ENCODE measurements at regions not wholly inside any gene's neighbourhood (a gene's known extent, or its start where the extent isn't known, plus 50 kb on each side); places are given as distances from the start of the nearest gene placed in this dataset.

DNA sequence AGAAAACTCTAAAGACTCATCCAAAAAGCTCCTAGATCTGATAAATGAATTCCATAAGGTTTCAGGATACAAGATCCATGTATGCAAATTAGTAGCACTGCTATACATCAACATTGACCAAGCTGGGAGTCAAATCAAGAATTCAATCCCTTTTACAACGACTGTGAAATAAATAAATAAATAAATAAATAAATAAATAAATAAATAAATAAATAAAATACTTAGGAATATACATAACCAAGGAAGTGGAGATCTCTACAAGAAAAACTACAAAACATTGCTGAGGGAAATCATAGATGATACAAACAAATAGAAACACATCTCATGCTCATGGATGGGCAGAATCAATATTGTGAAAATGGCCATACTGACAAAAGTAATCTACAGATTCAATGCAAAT is 132.0 kb upstream of the NRSN1 start:
- DNase-seq = no peak

DNA sequence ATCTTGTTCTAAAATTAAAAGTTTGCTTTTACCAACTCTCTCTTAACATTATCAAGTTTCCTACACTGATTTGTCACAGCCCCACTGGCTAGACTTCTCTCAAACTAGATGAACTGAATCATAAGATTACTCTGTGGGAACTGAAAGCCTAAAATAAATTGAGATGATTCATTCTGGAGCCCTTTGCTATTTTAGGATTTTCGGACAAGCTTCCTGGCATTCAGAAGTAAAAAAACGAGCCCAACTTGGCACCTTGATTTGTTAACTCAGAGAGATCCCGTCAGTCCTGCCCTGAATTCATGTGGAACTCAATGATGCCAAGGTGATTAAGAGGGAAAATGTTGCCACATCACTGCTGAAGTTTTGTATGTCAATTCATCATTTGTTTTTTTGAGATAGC is 122.0 kb upstream of the NRSN1 start:
- no peak for DNase-seq

DNA sequence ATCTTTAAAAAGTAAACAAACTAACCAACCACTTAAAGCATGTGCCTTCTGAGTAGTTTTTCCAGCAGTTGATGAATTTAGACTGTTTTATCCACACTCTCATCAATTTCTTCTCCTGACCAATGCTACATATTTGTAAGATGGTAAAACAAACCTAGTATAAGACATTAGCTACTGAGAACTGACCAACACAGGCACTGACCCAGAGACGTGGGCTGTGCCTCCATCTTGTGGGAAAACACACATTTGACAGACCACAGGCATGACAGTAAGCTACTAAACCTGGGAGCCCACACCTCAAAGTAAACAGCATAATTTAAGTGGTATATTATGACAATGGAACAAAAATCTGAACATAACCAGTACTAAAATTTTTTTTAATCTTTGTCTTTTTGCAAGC is 121.4 kb upstream of the NRSN1 start:
- DNase-seq = no peak

DNA sequence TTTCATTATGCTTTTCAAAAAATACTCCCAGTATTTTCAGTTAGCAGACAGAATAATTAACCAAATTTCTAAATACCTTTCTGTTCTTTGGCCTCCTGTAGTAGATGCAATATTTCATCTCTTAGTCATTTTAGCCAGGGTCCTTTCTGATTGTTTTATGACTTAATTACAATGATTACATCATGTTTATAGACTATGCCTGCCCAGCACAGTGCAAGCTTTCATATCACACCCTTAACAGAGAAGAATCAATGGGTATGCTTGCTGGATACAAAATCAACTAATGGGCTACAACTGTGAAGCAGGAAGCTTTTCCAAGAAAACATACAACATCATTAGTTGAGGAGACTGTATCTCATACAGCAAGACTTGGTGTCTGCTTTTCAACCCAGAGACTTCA is 119.8 kb upstream of the NRSN1 start:
- DNase-seq = no peak

DNA sequence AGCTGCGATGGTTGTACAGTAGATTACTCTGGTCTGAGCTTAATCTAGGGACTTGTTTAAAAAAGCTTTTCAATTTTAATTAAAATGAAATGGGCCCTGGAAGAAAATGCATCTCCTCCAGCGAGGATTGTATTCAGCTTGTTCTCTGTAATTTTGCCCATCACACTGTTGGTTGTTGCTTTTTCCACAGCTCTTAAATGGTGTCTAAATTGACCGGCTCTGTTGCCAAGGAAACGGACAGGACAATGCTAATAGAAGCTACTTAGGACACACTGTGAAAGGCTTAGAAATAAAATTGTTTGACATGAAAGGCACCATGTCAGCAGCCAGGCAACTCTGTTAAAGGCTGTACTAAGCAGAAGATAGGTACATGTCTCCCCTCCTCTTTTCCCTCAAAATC is 116.7 kb upstream of the NRSN1 start:
- no peak for DNase-seq

DNA sequence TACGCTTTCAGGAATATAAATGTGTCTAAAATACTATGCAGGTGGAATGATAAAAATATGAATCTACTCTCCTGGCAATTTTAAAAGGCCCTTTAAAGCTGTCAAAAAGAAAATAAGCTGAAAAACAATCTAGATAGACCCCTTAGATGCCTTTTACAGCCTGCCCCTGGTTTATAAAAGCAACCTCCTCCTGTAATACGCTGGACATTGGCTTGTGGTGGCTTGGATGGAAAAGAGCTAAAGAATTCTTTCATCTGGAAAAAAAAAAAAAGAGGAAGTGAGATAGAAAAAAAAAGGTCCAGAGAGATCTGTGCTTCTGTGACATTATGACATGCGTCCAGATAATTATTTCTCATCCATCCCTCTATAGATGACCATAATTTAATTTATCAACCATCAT is 115.9 kb upstream of the NRSN1 start:
- no peak for DNase-seq

DNA sequence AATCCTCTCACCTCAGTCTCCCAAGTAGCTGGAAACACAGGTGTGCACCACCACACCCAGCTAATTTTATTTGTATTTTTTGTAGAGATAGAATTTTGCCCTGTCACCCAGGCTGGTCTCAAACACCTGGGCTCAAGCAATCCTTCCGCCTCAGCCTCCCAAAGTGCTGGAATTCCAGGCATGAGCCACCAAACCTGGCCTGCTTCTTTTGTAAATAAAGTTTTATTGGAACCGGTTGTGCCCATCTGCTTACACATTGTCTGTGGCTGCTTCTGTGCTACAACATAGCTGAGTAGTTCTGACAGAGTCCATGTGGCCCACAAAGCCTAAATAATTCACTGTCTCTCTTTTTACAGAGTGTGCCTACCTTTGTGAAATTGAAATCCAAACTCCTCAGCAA is 109.7 kb upstream of the NRSN1 start:
- DNase-seq = no peak

DNA sequence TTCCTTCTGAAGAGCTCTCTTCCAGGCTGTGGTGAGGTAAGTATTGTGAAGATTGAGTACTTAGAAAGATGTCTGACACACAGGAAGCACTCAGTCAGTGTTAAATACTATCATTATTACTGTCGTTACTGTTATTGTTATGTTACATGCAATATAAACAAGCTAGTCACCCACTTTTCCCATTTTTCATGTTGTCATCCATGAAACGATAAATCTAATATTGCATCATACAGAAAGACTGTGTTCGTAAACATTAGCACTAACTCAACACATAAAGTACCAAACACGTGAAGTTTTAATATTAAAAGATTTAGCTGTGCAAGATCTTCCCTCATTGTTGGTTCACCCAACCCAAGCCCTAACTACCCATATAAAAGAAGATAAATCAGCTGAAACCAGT is 109.2 kb upstream of the NRSN1 start:
- no peak for DNase-seq

DNA sequence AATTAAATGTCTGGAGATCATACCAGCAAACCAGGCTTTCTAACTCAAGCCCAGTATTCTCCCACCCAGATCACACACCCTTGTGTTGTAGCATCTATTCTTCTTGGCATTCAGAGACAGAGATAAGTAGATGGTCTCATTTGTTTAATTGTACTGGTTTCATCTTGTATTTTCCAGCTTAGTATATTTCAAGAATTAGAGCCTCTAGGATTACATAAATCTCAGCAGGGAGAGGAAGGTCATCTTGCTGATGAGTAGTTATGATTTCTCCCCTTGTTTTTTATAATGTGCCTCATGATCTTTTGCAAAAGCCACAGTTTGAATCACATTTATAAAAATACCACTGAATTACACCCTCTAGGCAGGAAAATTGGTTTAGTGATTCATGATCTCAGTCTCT is 106.6 kb upstream of the NRSN1 start:
- no peak for DNase-seq

DNA sequence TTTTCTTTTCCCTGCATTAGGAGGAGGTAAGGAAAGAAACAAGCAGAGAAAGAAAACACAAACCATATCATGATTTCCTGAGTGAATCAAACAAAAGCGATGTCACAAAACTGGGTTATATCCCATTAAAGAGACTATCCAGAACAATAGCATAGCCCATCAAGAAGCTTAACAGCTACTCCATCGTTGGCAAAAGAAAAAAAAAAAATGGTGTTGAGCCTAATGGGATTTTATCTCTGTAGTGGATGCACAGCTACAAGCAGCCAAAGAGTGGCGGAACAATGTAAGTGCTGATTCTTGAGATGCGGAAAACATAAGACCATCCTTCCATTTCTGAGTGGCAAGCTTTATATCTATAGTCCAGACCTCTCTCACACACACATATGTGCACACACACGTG is 106.2 kb upstream of the NRSN1 start:
- DNase-seq = no peak

DNA sequence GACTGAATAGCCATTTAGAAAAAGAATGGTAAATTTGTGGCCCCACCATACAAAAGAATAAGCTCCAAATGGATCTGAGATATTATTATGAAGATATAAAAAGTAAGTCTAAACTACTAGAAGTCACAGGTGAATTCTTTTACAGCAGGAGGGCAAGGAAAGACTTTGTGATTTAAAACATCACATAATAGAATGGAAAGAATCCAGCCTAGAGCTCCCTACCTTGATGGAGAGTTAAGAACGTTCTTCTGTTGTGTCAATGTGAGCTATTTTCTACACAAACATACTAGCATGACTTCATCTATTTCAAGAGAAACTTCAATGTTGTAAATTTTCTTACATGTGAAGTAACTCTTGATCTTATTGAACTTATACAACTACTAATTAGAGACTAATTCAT is 100.0 kb upstream of the NRSN1 start:
- no peak for DNase-seq

DNA sequence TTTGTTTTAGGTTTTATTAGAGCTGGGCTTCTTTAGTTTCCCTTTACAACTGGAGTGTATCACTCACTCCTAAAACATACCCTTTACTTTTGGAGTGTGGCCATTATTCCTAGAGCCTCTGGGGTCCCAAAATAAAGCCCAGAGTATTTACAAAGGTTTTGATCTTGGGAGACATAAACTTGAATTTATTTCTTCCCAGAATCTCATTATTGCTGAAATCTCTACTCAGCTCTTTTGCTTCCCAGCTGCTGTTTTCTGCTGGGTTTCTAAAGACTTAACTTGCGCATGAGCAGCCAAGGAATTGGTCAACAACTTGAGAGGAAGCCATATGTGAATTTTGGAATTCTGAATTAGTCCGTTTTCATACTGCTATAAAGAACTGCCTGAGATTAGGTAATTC is 94.5 kb upstream of the NRSN1 start:
- DNase-seq = no peak

DNA sequence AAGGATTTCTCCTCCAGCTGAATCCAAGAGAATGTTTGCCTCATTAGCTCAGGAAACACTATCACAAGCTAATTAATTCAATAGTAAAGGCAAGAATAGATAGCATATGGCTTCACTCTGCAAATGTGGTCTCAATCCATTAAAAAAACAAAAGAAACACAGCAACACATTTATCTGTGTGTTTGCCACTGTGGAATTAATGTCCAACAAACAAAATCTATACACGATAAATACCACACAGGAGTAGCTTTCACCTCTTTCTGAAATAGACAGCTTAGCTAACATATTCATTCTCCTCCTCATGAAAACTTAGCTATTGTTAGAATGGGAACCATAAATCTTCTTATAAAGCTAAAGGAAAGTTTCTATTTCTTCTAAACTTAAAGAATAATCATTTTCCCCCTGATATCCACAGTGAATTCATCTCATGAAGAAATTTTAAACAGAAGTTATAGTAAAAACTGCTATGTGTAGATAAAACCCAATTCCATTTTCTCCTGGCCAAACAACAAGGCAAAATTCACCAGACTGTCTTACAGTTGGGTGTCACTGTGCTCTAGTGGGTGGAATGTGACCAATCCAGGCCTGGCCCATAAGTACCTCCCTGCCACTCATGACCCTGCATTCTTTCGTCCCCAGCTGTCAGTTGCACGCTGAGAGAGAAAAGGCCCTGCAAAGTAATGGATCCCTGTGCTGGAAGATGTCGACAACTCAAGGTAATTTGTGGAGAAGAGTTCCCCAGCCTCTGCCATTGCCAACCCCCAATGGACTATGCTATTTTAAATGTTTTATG is 92.9 kb upstream of the NRSN1 start:
- no peak for DNase-seq

DNA sequence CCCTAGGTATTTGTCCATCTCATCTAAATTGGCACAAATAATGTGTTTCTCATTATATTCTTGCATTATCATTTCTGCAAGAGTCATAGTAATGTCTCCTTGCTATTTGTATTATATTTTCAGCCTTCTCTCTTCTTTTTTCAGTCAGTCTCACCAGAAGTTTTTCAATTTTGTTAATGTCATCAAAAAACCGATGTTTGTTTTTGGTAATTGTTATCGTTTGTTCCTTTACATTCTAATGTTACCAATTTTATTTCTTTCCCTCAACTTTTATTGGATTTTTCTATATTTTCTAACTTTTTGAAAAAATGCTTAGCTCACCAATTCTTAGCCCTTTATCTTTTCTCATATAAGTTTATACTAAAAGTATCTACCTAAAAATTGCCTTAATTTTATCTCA is 82.2 kb upstream of the NRSN1 start:
- DNase-seq = no peak

DNA sequence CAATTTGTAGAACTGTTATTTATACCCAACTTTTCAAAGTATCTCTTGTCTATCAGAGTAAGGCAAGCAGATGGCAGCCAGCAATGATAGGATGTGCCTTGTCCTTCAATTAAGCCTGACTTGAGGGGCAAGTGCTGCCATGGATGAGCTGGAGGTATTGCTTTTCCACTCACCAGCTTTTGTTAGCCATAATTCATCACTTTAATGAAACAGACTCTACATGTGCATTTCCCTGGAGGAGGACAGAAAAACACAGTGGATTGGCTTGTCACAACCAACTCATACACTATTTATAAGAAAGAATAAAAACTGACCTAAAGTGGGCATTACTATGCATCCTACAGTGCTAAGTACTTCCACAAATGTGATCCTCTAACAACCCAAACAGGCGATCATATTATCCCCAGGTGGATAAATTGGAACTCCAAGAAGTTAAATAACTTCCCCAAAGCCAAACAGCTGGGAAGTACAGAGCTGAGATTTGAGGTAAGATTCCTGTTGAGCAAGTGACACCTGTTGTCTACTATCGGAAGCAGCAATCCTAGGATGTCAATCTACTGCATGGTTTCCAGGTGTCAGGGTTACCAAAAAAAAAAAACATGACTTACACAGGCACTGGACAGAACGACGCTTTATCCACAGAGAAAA is 73.9 kb upstream of the NRSN1 start:
- DNase-seq = no peak

DNA sequence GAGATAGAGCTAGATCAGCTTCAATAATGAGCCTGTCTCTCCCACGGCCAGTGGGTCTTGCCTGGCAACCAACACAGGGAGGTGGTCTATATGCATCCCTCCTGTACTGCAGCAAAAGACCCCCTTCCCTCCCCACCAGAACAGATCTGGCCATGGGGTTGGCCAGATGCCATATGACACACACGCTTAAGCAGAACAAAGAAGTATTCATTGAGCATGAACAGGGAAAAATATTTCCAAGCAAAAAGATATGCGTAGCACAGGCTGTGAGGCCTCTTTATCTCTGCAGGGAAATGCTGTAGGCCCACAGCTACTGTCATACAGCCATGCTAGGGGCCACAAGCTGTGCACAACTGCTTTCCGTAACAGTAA is 73.4 kb upstream of the NRSN1 start:
- no peak for DNase-seq

DNA sequence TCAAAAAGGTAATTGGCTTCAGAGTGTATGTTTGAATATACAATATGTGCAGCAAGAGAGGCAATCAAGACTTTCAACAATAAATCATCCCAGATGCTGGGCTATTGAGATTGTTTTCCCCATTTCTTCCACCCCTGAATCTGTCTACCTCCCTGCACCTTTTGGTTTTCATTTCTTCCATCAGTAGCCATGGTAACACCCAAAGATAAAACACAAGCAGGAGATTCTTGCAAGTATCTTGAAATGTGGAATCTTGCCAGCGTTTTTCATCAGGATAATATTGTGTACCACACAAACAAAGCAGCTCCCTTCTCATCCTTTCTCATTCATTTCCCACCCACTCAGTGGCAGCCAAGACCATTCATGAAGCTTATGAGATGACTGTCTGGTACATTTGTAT is 73.0 kb upstream of the NRSN1 start:
- DNase-seq = no peak

DNA sequence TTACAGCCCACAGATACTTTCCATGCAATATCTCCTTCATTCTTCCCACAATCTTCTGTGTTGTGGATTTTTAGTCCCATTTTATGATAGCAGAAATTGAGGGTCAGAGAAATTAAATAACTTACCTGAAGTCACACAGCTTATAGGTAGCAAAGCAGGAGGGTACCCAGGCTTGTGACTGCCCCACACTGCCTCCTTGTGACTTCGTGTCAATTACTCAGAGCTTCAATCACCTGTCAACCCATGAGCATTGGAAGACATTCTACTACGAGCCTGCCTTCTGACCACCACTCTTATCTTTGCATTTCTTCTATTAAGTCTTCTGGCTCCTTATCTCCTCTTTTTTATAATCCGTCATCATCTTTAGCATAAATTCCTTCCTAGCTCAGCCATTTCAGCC is 71.6 kb upstream of the NRSN1 start:
- no peak for DNase-seq

DNA sequence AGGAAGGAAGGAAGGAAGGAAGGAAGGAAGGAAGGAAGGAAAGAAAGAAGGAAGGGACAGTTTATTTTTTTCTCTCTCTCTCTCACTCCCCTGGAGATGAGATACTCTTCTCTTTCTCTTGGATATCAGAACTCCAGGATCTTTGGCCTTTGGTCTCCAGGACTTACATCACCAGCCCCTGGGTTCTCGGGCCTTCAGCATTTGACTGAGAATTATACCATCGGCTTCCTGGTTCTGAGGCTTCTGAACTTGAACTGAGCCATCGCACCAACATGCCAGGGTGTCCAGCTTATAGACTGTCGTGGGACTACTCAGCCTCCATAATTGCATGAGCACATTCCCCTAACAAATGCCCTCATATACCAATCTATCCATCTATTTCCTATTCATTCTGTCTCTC is 69.4 kb upstream of the NRSN1 start:
- no peak for DNase-seq

DNA sequence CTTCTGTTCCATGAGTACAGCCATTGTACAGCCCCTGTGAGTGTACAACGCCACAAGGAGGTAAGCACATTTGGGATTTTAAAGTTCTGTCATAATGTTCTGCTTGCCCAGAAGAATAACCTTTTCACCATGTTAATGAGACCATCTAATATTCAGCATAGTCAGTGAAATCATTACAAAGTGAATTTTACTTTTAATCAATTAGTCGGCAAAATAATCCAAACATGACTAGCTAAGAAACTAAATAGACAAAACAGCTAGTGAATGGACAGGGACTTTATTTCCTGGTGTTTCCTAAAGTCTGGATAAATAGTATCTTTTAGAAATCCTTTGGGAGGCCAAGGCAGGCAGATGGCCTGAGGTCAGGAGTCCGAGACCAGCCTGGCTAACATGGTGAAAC is 69.0 kb upstream of the NRSN1 start:
- DNase-seq = no peak

DNA sequence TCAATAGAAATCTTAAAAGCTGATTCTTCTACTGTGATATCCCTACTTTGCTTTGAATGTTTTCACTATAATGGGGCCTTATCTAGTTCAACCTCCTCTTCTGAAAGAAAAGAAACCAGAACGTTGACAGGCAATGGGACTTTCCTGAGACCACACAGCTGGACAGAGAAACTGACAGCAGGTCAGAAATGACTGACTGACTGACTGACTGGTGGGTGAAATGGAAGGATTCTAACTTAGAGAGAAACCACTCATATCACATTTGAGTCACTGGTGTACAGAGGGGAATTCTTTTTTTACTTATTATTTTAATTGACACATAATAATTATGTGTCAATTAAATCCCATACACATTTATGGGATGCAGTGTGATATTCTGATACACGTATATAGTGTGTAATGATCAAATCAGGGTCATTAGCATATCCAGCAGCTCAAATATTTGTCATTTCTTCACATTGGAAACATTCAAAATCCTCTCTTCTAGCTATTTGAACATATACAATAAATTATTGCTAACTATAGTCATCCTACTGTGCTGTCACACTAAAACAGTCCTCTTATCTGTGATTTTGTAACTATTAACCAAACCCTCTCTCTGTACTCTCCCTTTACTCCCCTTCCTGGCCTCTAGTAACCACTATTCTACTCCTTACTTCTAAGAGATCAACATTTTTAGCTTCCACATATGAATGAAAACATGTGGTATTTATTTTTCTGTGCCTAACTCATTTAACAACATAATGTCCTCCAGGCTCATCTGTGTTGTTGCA is 64.8 kb upstream of the NRSN1 start:
- no peak for DNase-seq

DNA sequence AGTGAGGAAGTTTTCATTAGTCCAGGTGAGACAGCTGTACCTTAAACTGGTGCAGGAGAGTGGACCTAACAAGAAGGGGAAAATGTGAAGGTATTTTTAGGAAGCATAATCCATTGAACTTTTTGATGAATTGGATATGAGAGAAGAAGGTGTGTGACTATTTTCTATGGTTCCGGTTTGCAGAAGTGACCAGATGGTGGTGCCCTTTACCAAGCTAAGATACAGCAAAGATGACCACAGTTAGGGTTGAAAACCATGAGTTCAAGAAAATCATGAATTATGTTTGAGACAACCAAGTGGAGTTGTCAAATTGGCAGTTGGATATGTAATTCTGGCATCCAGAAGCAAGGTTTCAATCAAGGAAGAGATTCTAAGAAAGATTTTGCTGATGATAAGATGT is 61.9 kb upstream of the NRSN1 start:
- no peak for DNase-seq

DNA sequence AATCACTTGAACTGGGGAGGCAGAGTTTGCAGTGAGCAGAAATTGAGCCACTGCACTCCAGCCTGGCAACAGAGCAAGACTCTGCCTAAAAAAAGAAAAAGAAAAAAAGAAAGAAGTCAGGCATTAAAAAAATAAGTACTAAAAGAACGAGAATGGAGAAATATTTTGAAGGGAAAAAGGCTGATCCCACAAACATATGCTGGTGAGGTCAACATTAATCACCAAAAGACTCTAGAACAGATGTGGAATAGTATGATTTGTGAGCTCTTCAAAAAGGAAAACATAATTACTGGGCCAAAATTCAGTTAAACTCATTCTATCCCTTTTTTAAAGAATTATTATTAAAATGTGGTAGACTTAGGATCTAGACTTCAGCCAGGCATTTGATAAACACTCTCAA is 61.2 kb upstream of the NRSN1 start:
- DNase-seq = no peak

DNA sequence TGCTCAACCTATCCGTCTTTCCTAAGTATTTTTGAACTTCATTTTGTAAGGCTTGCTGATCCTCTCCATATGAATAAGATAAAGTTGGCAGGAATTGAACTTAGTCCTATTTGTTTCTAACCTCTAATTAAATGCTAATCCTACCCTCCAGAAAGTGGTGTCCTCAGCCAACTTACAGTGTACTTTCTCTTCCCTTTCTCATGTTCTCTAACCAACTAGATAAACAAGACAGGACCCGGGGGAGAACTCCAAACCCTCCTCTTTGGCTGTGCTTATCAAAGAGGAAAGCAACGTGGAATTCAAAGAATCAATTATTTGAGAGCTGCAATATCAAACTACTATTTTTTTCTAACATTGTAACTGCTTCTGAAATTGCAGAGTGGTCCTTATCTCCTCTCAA is 56.5 kb upstream of the NRSN1 start:
- DNase-seq = no peak

Data from NCI-H2171 (cell line).